Psoas muscle (tissue), 7 donors: ENCODE measurements at regions not wholly inside any gene's neighbourhood (a gene's known extent, or its start where the extent isn't known, plus 50 kb on each side); places are given as distances from the start of the nearest gene placed in this dataset.

Experiments
- ATAC-seq, 4 donors: fragments of 200-7000 bp; cut with Tn5 transposase; one replicate each; pipeline ENCODE4 v1.9.1; 2020; ENCODE audit warnings: moderate library complexity in 3 of 4, mild to moderate bottlenecking in 2 of 4
- DNase-seq, 2 donors: peaks; one replicate each; pipeline ENCODE4 v3.0.0-alpha.2; 2020
- H3K27ac ChIP-seq: fragments of 200-600 bp; one replicate; pipeline ENCODE4 v1.8.0; 2022
- H3K27me3 ChIP-seq, 3 donors: fragments of 200-600 bp in 1 of 3; one replicate each; pipeline versions ENCODE4 v1.6.1 to v1.8.0; 2013 to 2022; ENCODE audit warnings: low read length in 2 of 3, mild to moderate bottlenecking in 2 of 3, moderate library complexity in 1 of 3; ENCODE audit not compliant: insufficient read depth in 3 of 3
- H3K36me3 ChIP-seq, 2 donors: fragments of 200-600 bp in 1 of 2; one replicate each; pipeline versions ENCODE4 v1.6.1 to v1.8.0; 2013 to 2022; ENCODE audit warnings: low read depth in 1 of 2, mild to moderate bottlenecking in 1 of 2, moderate library complexity in 1 of 2; ENCODE audit not compliant: insufficient read depth in 1 of 2
- H3K4me1 ChIP-seq: fragments of 200-600 bp; one replicate; pipeline ENCODE4 v1.8.0; 2022
- H3K4me3 ChIP-seq: fragments of 200-600 bp; one replicate; pipeline ENCODE4 v1.8.0; 2022; ENCODE audit warnings: mild to moderate bottlenecking
- H3K9me3 ChIP-seq: fragments of 200-600 bp; one replicate; pipeline ENCODE4 v1.8.0; 2022
- WGBS, 3 donors: extraction: QIAGEN DNeasy Blood & Tissue Kit; methylation state at CpG; one replicate each; pipeline versions ENCODE4 v1.1.6 to v1.1.7; 2013; 5-methylcytosine and 5-hydroxymethylcytosine counted together
- intact Hi-C, 2 donors: fragments of 100-400 bp; cut with DNase I; formaldehyde crosslinking; loops; one replicate each; pipeline versions ENCODE4 v1.11.0 to v1.14.2; 2022
- TF ChIP-seq, protein P1 (sequence below): fragments of 200-600 bp; IDR thresholded peaks from one replicate; pipeline ENCODE4 v1.8.0; 2022; ENCODE audit warnings: antibody characterized with exemption
- donor health status: healthy with polysubstance abuse.
- donor health status: DM: no; HTN: no; CAD: no; lungs with moderate emphysema.
- donor health status: Bipolar disorder and iron deficiency.
- donor health status: healthy.
- donor health status: DM: yes; HTN: yes; CAD: no.
- donor health status: DM: no; HTN: no; CAD: no.
- donor health status: DM: yes; HTN: yes; CAD: no.

DNA sequence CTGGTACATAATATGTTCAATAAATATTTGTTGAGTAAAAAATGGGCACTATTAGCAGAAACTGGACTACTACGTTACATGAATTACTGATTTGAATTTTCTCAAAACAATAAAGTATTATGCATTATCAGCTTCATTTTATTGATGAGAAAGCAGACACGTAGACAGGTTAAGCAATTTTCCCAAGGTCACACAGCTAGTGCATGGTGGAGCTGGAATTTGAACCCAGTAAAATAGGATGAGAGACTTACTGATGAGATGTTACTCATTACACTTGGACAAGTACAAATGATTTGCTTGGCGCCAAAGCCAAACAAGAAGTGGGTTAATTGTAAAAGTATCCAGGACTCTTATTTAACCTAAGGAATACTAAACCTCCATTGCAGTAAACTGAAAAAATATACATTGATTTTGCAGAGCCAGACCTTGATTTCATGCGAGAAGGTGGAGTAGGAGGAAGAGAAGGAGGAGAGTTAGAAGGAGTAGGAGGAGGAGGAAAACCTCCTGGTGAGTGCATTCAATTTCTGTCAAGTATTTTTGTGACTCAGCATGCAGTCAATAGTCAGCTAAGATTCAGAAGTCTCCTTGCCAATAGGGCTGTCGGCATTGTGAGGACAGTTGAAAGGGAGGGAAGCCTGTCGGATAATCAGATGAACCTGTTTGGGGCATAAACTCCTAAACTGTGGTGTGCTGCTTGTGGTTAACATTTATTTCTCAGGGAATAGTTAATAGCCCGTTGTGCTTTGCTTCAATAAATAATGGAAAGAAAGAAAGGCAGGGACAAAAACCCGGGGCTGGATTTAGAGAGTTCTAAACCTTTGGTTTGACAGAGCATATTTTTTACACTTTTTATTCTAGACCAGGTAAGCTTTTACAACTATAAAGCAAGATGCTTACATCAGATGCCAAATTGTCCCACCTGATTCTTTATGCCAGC is 77.0 kb upstream of the TACR1 start:
- Histone ChIP-seq H3K9me3 (no peaks in the 10 kb centered on the region), H3K4me3 (no peak overlapping the region), H3K27me3 (no peaks in the 10 kb centered on the region), H3K27ac (no peak overlapping the region), H3K4me1 (no peaks in the 10 kb centered on the region), H3K36me3 (no peaks in the 10 kb centered on the region)
- intact Hi-C loops = no loop called here
- DNase-seq = no peak
- ATAC-seq = no peak
- WGBS, 3 donors = 59 to 65% (median 61%) methylated on average over 8 of the region's 8 CpGs
- TF ChIP-seq, protein P1, sequence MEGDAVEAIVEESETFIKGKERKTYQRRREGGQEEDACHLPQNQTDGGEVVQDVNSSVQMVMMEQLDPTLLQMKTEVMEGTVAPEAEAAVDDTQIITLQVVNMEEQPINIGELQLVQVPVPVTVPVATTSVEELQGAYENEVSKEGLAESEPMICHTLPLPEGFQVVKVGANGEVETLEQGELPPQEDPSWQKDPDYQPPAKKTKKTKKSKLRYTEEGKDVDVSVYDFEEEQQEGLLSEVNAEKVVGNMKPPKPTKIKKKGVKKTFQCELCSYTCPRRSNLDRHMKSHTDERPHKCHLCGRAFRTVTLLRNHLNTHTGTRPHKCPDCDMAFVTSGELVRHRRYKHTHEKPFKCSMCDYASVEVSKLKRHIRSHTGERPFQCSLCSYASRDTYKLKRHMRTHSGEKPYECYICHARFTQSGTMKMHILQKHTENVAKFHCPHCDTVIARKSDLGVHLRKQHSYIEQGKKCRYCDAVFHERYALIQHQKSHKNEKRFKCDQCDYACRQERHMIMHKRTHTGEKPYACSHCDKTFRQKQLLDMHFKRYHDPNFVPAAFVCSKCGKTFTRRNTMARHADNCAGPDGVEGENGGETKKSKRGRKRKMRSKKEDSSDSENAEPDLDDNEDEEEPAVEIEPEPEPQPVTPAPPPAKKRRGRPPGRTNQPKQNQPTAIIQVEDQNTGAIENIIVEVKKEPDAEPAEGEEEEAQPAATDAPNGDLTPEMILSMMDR = no peak

DNA sequence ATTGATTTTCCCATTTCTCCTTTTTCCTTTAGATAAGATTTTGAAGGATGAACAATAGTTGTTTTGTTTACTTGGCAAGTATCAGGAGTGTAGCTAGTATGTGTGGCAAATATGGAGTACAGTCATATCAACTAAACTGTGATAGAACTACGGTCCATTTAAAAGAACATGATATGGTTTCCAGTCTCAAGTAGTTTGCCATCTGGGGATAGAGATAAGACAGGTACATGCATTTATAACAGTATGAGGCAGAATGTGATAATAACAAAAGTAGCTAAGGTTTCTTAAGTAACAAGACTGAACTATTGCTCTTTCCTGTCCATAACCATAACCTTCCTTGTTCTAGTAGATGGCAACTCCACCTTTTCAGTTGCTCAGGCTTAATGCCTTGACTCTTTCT is 75.6 kb upstream of the TACR1 start:
- no peaks in the 10 kb centered on the region for H3K9me3 ChIP-seq
- no peak for ATAC-seq
- no peaks in the 10 kb centered on the region for H3K4me1 ChIP-seq
- H3K27ac ChIP-seq = no peak overlapping the region
- H3K4me3 ChIP-seq = no peak overlapping the region
- TF ChIP-seq, protein P1 = no peak
- H3K36me3 ChIP-seq = no peaks in the 10 kb centered on the region
- no peak for DNase-seq
- intact Hi-C loops = no loop called here
- no peaks in the 10 kb centered on the region for H3K27me3 ChIP-seq
- WGBS, 3 donors = 93 to 94% (median 94%) methylated on average over 1 of the region's 1 CpG

DNA sequence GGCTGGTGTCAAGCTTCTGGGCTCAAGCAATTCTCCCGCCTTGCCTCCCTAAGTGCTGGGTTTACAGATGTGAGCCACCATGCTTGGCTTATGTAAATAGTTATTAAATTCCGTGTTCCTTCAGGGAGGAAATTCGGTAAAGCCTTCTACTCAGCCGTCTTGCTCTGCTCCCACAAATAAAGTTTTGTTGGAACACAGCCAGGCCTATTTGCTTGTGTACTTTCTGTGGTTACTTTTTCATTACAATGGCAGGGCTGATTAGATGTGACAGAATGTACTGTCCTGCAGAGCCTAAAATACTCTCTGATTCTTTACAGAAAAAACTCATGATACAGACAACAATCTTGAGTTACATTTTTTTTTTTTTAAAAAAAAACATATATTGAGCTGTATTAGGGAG is 68.8 kb upstream of the TACR1 start:
- WGBS, 3 donors = 66 to 81% (median 79%) methylated on average over 4 of the region's 4 CpGs
- ATAC-seq (no peak), DNase-seq (no peak)
- H3K27me3 ChIP-seq = no peaks in the 10 kb centered on the region
- H3K4me3 ChIP-seq = no peak overlapping the region
- no peaks in the 10 kb centered on the region for H3K9me3 ChIP-seq
- TF ChIP-seq, protein P1 = no peak
- no peaks in the 10 kb centered on the region for H3K4me1 ChIP-seq
- H3K27ac ChIP-seq = no peak overlapping the region
- intact Hi-C loops = no loop called here
- no peaks in the 10 kb centered on the region for H3K36me3 ChIP-seq

DNA sequence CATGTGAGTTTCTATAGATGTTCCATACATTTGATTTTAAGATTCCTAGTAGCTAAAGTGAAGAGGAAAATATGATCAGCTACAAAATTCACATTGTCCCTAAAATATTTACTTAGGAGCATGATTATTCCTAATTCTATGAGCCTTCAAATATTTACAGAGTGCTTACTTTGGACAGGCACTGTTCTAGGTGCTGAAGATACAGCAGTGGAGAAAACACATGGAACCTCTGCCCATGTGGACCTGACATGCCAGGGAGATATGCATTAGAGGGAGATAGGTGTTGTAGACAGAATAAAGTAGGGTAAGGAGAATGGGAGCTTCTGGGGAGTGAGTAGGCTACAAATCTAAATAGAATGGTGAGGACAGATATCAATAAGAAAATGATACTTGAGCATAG is 62.6 kb upstream of the TACR1 start:
- Histone ChIP-seq H3K4me3 (no peak overlapping the region), H3K4me1 (no peaks in the 10 kb centered on the region), H3K27ac (no peak overlapping the region), H3K36me3 (no peaks in the 10 kb centered on the region), H3K9me3 (no peaks in the 10 kb centered on the region), H3K27me3 (no peaks in the 10 kb centered on the region)
- ATAC-seq (no peak), DNase-seq (no peak)
- TF ChIP-seq, protein P1 = no peak
- intact Hi-C loops = no loop called here

DNA sequence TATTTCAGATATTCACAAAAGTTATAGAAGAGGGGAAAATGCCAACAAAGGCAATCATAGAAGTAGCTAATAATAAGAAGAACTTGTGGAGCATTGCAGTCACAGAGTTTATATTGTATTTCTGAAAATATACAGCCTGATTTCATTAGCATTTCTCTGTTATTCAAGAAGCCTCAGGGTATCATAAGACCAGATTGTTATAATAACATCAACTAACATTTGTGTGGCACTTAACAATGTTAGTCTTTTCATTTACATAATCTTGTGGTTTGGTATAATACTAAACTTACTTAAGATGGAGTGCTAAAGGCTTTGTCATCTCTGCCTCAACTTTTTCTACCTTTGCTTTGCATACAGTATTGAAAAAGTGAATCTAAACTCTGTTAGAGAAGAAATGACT is 61.6 kb upstream of the TACR1 start:
- TF ChIP-seq, protein P1 = no peak

More for the DNA sequence above, 61.6 kb upstream of the TACR1 start:
- intact Hi-C loops = no loop called here
- Histone ChIP-seq H3K36me3 (no peaks in the 10 kb centered on the region), H3K27ac (no peak overlapping the region), H3K4me3 (no peak overlapping the region), H3K27me3 (no peaks in the 10 kb centered on the region), H3K4me1 (no peaks in the 10 kb centered on the region), H3K9me3 (no peaks in the 10 kb centered on the region)
- DNase-seq (no peak), ATAC-seq (no peak)
